IMR-90 (cell line): ENCODE measurements at regions not wholly inside any gene's neighbourhood (a gene's known extent, or its start where the extent isn't known, plus 50 kb on each side); places are given as distances from the start of the nearest gene placed in this dataset.
A peak's percentile ranks its signal among the peaks of the same experiment; 100 is the strongest.

Experiments
- ATAC-seq: fragments of 200-7000 bp; cut with Tn5 transposase; 2 replicates; pipeline ENCODE4 v1.9.1; 2020; ENCODE audit warnings: low read depth, mild to moderate bottlenecking, moderate library complexity
- BruUV-seq: library from RNA; stranded (reverse); fragments of 400-500 nt; replicated peaks from 2 replicates; lab custom pipeline; 2021; lab: Mats Ljungman, UMichigan
- CTCF ChIA-PET: fragments of 300-600 bp; formaldehyde crosslinking; extraction: SDS; loops from one replicate; lab custom pipeline; 2021; ENCODE audit warnings: antibody characterized with exemption; lab: Yijun Ruan, JAX
- POLR2A ChIA-PET: fragments of 300-600 bp; sonication (Branson Sonifier 250); formaldehyde crosslinking; loops from one replicate; lab custom pipeline; 2022; ENCODE audit warnings: antibody characterized with exemption; ENCODE audit not compliant: unreplicated experiment; lab: Charles Lee
- DNase-seq: peaks from one replicate; pipeline ENCODE4 v3.0.0; 2013
- H2AFZ ChIP-seq: replicated peaks from 2 replicates; pipeline ENCODE3; 2013; ENCODE audit warnings: low read length, mild to moderate bottlenecking; ENCODE audit not compliant: poor library complexity
- H2AK5ac ChIP-seq: 2 replicates; pipeline ENCODE4 v1.6.1; 2013; ENCODE audit warnings: low read depth, low read length, inconsistent platforms
- H2AK9ac ChIP-seq: replicated peaks from 2 replicates; pipeline ENCODE3; 2013; ENCODE audit warnings: mild to moderate bottlenecking, low read depth, low read length, moderate library complexity; ENCODE audit not compliant: poor library complexity
- H2BK120ac ChIP-seq: 2 replicates; pipeline ENCODE4 v1.6.1; 2013; ENCODE audit warnings: low read depth, low read length, inconsistent platforms
- H2BK15ac ChIP-seq: 3 replicates; pipeline ENCODE4 v1.6.1; 2013; ENCODE audit warnings: low read depth, low read length, inconsistent platforms
- H2BK20ac ChIP-seq: 2 replicates; pipeline ENCODE4 v1.6.1; 2013; ENCODE audit warnings: low read depth, mild to moderate bottlenecking, inconsistent platforms, low read length, moderate library complexity
- H2BK5ac ChIP-seq: 2 replicates; pipeline ENCODE4 v1.6.1; 2013; ENCODE audit warnings: mild to moderate bottlenecking, low read depth, low read length, inconsistent platforms; ENCODE audit not compliant: poor library complexity, severe bottlenecking
- H3K14ac ChIP-seq: replicated peaks from 2 replicates; pipeline ENCODE4 v1.6.1; 2013; ENCODE audit warnings: low read depth, low read length, inconsistent platforms
- H3K18ac ChIP-seq: 2 replicates; pipeline ENCODE4 v1.6.1; 2013; ENCODE audit warnings: low read depth, low read length, control low read depth
- H3K23ac ChIP-seq: 2 replicates; pipeline ENCODE4 v1.6.1; 2013; ENCODE audit warnings: low read depth, low read length, inconsistent platforms
- H3K27ac ChIP-seq: 2 replicates; pipeline ENCODE4 v1.5.1; 2013; ENCODE audit warnings: mild to moderate bottlenecking, control low read depth, low read length; ENCODE audit not compliant: insufficient read depth
- H3K27me3 ChIP-seq: 2 replicates; pipeline ENCODE4 v1.6.1; 2013; ENCODE audit warnings: low read length; ENCODE audit not compliant: control insufficient read depth, insufficient read depth
- H3K36me3 ChIP-seq: 2 replicates; pipeline ENCODE4 v1.6.1; 2013; ENCODE audit warnings: low read length, mixed read lengths; ENCODE audit not compliant: control insufficient read depth, insufficient read depth
- H3K4ac ChIP-seq: 2 replicates; pipeline ENCODE4 v1.6.1; 2013; ENCODE audit warnings: low read depth, low read length, inconsistent platforms
- H3K4me1 ChIP-seq: 2 replicates; pipeline ENCODE4 v1.6.1; 2013; ENCODE audit warnings: low read length, mixed read lengths; ENCODE audit not compliant: control insufficient read depth, insufficient read depth
- H3K4me2 ChIP-seq: 2 replicates; pipeline ENCODE4 v1.6.1; 2013; ENCODE audit warnings: low read depth, mild to moderate bottlenecking, control low read depth, low read length, moderate library complexity
- H3K4me3 ChIP-seq: 2 replicates; pipeline ENCODE4 v1.5.1; 2013; ENCODE audit warnings: low read depth, mild to moderate bottlenecking, control low read depth, low read length, moderate library complexity; ENCODE audit not compliant: insufficient read depth
- H3K56ac ChIP-seq: 2 replicates; pipeline ENCODE4 v1.6.1; 2013; ENCODE audit warnings: low read length, inconsistent platforms; ENCODE audit not compliant: insufficient read depth; ENCODE audit errors: extremely low read depth
- H3K79me1 ChIP-seq, 2 experiments: 2 replicates each; pipeline ENCODE4 v1.6.1; 2013; ENCODE audit warnings: low read length in 2 of 2, inconsistent platforms in 1 of 2, low read depth in 1 of 2
- H3K9ac ChIP-seq: 2 replicates; pipeline ENCODE4 v1.6.1; 2013; ENCODE audit warnings: low read depth, low read length, control low read depth
- H3K9me1 ChIP-seq: 2 replicates; pipeline ENCODE4 v1.6.1; 2013; ENCODE audit warnings: low read length, inconsistent platforms; ENCODE audit not compliant: insufficient read depth
- H3K9me3 ChIP-seq: 2 replicates; pipeline ENCODE4 v1.6.1; 2013; ENCODE audit warnings: low read length; ENCODE audit not compliant: control insufficient read depth, insufficient read depth
- H4K20me1 ChIP-seq: 2 replicates; pipeline ENCODE4 v1.6.1; 2013; ENCODE audit warnings: low read length, inconsistent platforms; ENCODE audit not compliant: insufficient read depth
- H4K5ac ChIP-seq: 2 replicates; pipeline ENCODE4 v1.6.1; 2013; ENCODE audit warnings: mild to moderate bottlenecking, low read depth, low read length, control low read depth
- H4K8ac ChIP-seq, 2 experiments: 2 replicates each; pipeline ENCODE4 v1.6.1; 2013; ENCODE audit warnings: low read depth in 2 of 2, low read length in 2 of 2, control low read depth in 1 of 2, inconsistent platforms in 1 of 2
- H4K91ac ChIP-seq: 2 replicates; pipeline ENCODE4 v1.6.1; 2013; ENCODE audit warnings: low read depth, low read length, inconsistent platforms; ENCODE audit not compliant: insufficient read depth
- BHLHE40 ChIP-seq: fragments of 150-350 bp; IDR thresholded peaks from 2 replicates; pipeline ENCODE4 v1.6.1; 2016; ENCODE audit warnings: mild to moderate bottlenecking, low read depth, low read length
- CEBPB ChIP-seq: IDR thresholded peaks from 2 replicates; pipeline ENCODE4 v1.6.1; 2012; ENCODE audit warnings: low read depth, low read length, improper control_type of control experiment
- CHD1 ChIP-seq: IDR thresholded peaks from 2 replicates; pipeline ENCODE4 v1.6.1; 2012; ENCODE audit warnings: low read depth, low read length, improper control_type of control experiment
- CTCF ChIP-seq: conservative IDR thresholded peaks from 2 replicates; pipeline ENCODE4 v1.5.1; 2012; ENCODE audit warnings: mild to moderate bottlenecking, low read depth, low read length, improper control_type of control experiment
- FOS ChIP-seq: fragments of 150-350 bp; IDR thresholded peaks from 2 replicates; pipeline ENCODE4 v1.6.1; 2016; ENCODE audit warnings: low read depth, low read length
- MAFK ChIP-seq: IDR thresholded peaks from 2 replicates; pipeline ENCODE4 v1.6.1; 2012; ENCODE audit warnings: low read depth, low read length, improper control_type of control experiment
- MAZ ChIP-seq: IDR thresholded peaks from 2 replicates; pipeline ENCODE4 v1.6.1; 2012; ENCODE audit warnings: low read depth, mild to moderate bottlenecking, low read length, improper control_type of control experiment, moderate library complexity, borderline replicate concordance
- MXI1 ChIP-seq: IDR thresholded peaks from 2 replicates; pipeline ENCODE4 v1.6.1; 2012; ENCODE audit warnings: low read depth, mild to moderate bottlenecking, low read length, moderate library complexity, borderline replicate concordance
- NFE2L2 ChIP-seq: fragments of 150-350 bp; IDR thresholded peaks from 2 replicates; pipeline ENCODE4 v1.6.1; 2016; ENCODE audit warnings: low read depth, mild to moderate bottlenecking, low read length
- POLR2A ChIP-seq: IDR thresholded peaks from 2 replicates; pipeline ENCODE4 v1.6.1; 2012; ENCODE audit warnings: mild to moderate bottlenecking, low read depth, low read length
- RAD21 ChIP-seq: IDR thresholded peaks from 2 replicates; pipeline ENCODE4 v1.6.1; 2012; ENCODE audit warnings: low read length, improper control_type of control experiment
- RCOR1 ChIP-seq: IDR thresholded peaks from 2 replicates; pipeline ENCODE4 v1.6.1; 2012; ENCODE audit warnings: mild to moderate bottlenecking, low read length, improper control_type of control experiment; ENCODE audit not compliant: insufficient replicate concordance
- RFX5 ChIP-seq: IDR thresholded peaks from 2 replicates; pipeline ENCODE4 v1.8.0; 2012; ENCODE audit warnings: low read depth, mild to moderate bottlenecking, low read length, moderate library complexity
- SMC3 ChIP-seq: fragments of 150-350 bp; IDR thresholded peaks from 2 replicates; pipeline ENCODE4 v1.6.1; 2016; ENCODE audit warnings: low read depth, mild to moderate bottlenecking, antibody characterized with exemption, low read length, moderate library complexity
- USF2 ChIP-seq: fragments of 150-350 bp; IDR thresholded peaks from 2 replicates; pipeline ENCODE4 v1.6.1; 2017; ENCODE audit warnings: mild to moderate bottlenecking, antibody characterized with exemption, low read length, low read depth
- WGBS, 2 experiments: methylation state at CpG; one replicate each; pipeline versions ENCODE4 v1.1.5 to v1.1.7; 2013; ENCODE audit warnings: missing lambda C conversion rate in 2 of 2; ENCODE audit not compliant: insufficient read length in 1 of 2; ENCODE audit errors: extremely low coverage in 2 of 2; 5-methylcytosine and 5-hydroxymethylcytosine counted together
- dilution Hi-C: fragments of 300-500 bp; cut with HindIII; formaldehyde crosslinking; loops from one replicate; pipeline ENCODE4 v1.14.3; 2018; ENCODE audit warnings: low sequenced_read_pairs; ENCODE audit not compliant: unreplicated experiment
- in situ Hi-C: fragments of 300-500 bp; cut with MboI; formaldehyde crosslinking; loops from 3 replicates; pipeline ENCODE4 v1.14.3; 2019; ENCODE audit warnings: low sequenced_read_pairs, inconsistent platforms, mixed read lengths
- intact Hi-C: fragments of 100-400 bp; cut with micrococcal nuclease; formaldehyde crosslinking; loops from 2 replicates; pipeline ENCODE4 v1.10.0; 2022
- TF ChIP-seq, protein P1 (sequence below): fragments of 150-350 bp; IDR thresholded peaks from 2 replicates; pipeline ENCODE4 v1.6.1; 2016; ENCODE audit warnings: low read depth, mild to moderate bottlenecking, low read length, moderate library complexity, borderline replicate concordance

- intact Hi-C loops: loop anchor here (2.0 kb wide), 1 partner anchor 1527 kb away; no protein-coding TSS in a partner anchor
- peak; percentile 4 for DNase-seq
These were observed 79.8 kb upstream of the GPM6A start for GRCh38 chr4:175891851-175892250.

More at GRCh38 chr4:175891851-175892250, 79.8 kb upstream of the GPM6A start:
- H3K9me1 ChIP-seq: no peaks in the 10 kb centered on the region
- H3K4me3 ChIP-seq: no peak overlapping the region
- H3K4me1 ChIP-seq: no peaks in the 10 kb centered on the region
- CTCF ChIA-PET: interaction anchor here (0.6 kb wide), 1 partner anchor 1657 kb away, joined by 3 read pairs; no protein-coding TSS in a partner anchor
- H2AK5ac ChIP-seq: no peak overlapping the region
- H3K36me3 ChIP-seq: no peaks in the 10 kb centered on the region
- no peak overlapping the region for H3K18ac ChIP-seq
- H3K9ac ChIP-seq: no peak overlapping the region
- no peak overlapping the region for H2BK15ac ChIP-seq
- H2BK20ac ChIP-seq: no peak overlapping the region
- peak; percentile 27; the same call in 1 of the 2 replicates for ATAC-seq
- no peak overlapping the region for H2BK5ac ChIP-seq
- WGBS, 2 experiments: no CpG with 5 or more reads among the region's 2 CpGs
- no peak overlapping the region for H4K91ac ChIP-seq
- BruUV-seq: no TSS peak
- H4K5ac ChIP-seq: no peak overlapping the region
- TF ChIP-seq SMC3 (peak; percentile 16; the same call in 1 of the 2 replicates), USF2 (no peak), FOS (no peak), MAFK (no peak), RFX5 (no peak), MXI1 (no peak), CHD1 (no peak), MAZ (no peak), RAD21 (no peak), RCOR1 (no peak), POLR2A (no peak), CTCF (peak; percentile 26; the same call in 1 of the 2 replicates), CEBPB (no peak), BHLHE40 (no peak), NFE2L2 (no peak)
- TF ChIP-seq, protein P1, sequence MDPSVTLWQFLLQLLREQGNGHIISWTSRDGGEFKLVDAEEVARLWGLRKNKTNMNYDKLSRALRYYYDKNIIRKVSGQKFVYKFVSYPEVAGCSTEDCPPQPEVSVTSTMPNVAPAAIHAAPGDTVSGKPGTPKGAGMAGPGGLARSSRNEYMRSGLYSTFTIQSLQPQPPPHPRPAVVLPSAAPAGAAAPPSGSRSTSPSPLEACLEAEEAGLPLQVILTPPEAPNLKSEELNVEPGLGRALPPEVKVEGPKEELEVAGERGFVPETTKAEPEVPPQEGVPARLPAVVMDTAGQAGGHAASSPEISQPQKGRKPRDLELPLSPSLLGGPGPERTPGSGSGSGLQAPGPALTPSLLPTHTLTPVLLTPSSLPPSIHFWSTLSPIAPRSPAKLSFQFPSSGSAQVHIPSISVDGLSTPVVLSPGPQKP: no peak
- POLR2A ChIA-PET: no interaction called here
- no peak overlapping the region for H2AK9ac ChIP-seq
- H3K14ac ChIP-seq: no peak overlapping the region
- no peak overlapping the region for H3K56ac ChIP-seq
- H3K4me2 ChIP-seq: no peak overlapping the region
- H4K8ac ChIP-seq: no peak overlapping the region
- dilution Hi-C loops: no loop called here
- H3K9me3 ChIP-seq: no peaks in the 10 kb centered on the region
- no peak overlapping the region for H3K27ac ChIP-seq
- no peaks in the 10 kb centered on the region for H4K20me1 ChIP-seq
- no peak overlapping the region for H3K23ac ChIP-seq
- H2BK120ac ChIP-seq: no peak overlapping the region
- no peak overlapping the region for H3K4ac ChIP-seq
- in situ Hi-C loops: no loop called here
- H2AFZ ChIP-seq: no peak overlapping the region
- H3K27me3 ChIP-seq: no peaks in the 10 kb centered on the region
- H3K79me1 ChIP-seq: no peaks in the 10 kb centered on the region
